ENCODE measurements at regions not wholly inside any gene's neighbourhood (a gene's known extent, or its start where the extent isn't known, plus 50 kb on each side); places are given as distances from the start of the nearest gene placed in this dataset.

GRCh38 chr20:63095718-63096654 is 89.2 kb upstream of the BHLHE23 start:
- TF ChIP-seq POLR2A (IDR thresholded peaks at IDR 0.05; ENCODE audit: low read depth, low read length): no peak
- no peak for DNase-seq (ENCODE audit: insufficient read length, low spot score)
- no peak for FAIRE-seq

GRCh38 chr20:63094767-63095499 is 88.2 kb upstream of the BHLHE23 start:
- no peak for FAIRE-seq
- no peak for DNase-seq (ENCODE audit: insufficient read length, low spot score)

GRCh38 chr20:63093966-63094766 is 87.4 kb upstream of the BHLHE23 start:
- no peak for FAIRE-seq
- DNase-seq (ENCODE audit: insufficient read length, low spot score): no peak

More at GRCh38 chr20:63094767-63095499, 88.2 kb upstream of the BHLHE23 start:
- TF ChIP-seq POLR2A (IDR thresholded peaks at IDR 0.05; ENCODE audit: low read depth, low read length): no peak

GRCh38 chr20:63092660-63093215 is 86.0 kb upstream of the BHLHE23 start:
- TF ChIP-seq POLR2A (IDR thresholded peaks at IDR 0.05; ENCODE audit: low read depth, low read length): no peak
- DNase-seq (ENCODE audit: insufficient read length, low spot score) (no peak), FAIRE-seq (no peak)

More at GRCh38 chr20:63093966-63094766, 87.4 kb upstream of the BHLHE23 start:
- no peak for TF ChIP-seq POLR2A (IDR thresholded peaks at IDR 0.05; ENCODE audit: low read depth, low read length)

GRCh38 chr20:63091901-63092659 is 85.3 kb upstream of the BHLHE23 start:
- FAIRE-seq (no peak), DNase-seq (ENCODE audit: insufficient read length, low spot score) (no peak)
- TF ChIP-seq POLR2A (IDR thresholded peaks at IDR 0.05; ENCODE audit: low read depth, low read length): no peak

- no peak for DNase-seq (ENCODE audit: insufficient read length, low spot score)
- no peak for TF ChIP-seq POLR2A (IDR thresholded peaks at IDR 0.05; ENCODE audit: low read depth, low read length)
- no peak for FAIRE-seq
These were observed 84.2 kb upstream of the BHLHE23 start for GRCh38 chr20:63090682-63091571.

GRCh38 chr20:63090052-63090451 is 83.3 kb upstream of the BHLHE23 start:
- TF ChIP-seq POLR2A (IDR thresholded peaks at IDR 0.05; ENCODE audit: low read depth, low read length): no peak
- DNase-seq (ENCODE audit: insufficient read length, low spot score) (no peak), FAIRE-seq (no peak)

- FAIRE-seq (no peak), DNase-seq (ENCODE audit: insufficient read length, low spot score) (no peak)
- no peak for TF ChIP-seq POLR2A (IDR thresholded peaks at IDR 0.05; ENCODE audit: low read depth, low read length)
These were observed 82.5 kb upstream of the BHLHE23 start for GRCh38 chr20:63089051-63089907.

- DNase-seq (ENCODE audit: insufficient read length, low spot score) (no peak), FAIRE-seq (no peak)
- TF ChIP-seq POLR2A (IDR thresholded peaks at IDR 0.05; ENCODE audit: low read depth, low read length): no peak
These were observed 81.3 kb upstream of the BHLHE23 start for GRCh38 chr20:63087872-63088680.

- FAIRE-seq (no peak), DNase-seq (ENCODE audit: insufficient read length, low spot score) (no peak)
- TF ChIP-seq POLR2A (IDR thresholded peaks at IDR 0.05; ENCODE audit: low read depth, low read length): no peak
These were observed 80.6 kb upstream of the BHLHE23 start for GRCh38 chr20:63087236-63087871.

All from H54 (cell line).